ENCODE measurements at regions not wholly inside any gene's neighbourhood (a gene's known extent, or its start where the extent isn't known, plus 50 kb on each side); places are given as distances from the start of the nearest gene placed in this dataset.
"Not testable (repeated sequence)": the region's sequence is repeated elsewhere in the genome, so short reads cannot be mapped to it uniquely, and the experiment has no call there.

DNA sequence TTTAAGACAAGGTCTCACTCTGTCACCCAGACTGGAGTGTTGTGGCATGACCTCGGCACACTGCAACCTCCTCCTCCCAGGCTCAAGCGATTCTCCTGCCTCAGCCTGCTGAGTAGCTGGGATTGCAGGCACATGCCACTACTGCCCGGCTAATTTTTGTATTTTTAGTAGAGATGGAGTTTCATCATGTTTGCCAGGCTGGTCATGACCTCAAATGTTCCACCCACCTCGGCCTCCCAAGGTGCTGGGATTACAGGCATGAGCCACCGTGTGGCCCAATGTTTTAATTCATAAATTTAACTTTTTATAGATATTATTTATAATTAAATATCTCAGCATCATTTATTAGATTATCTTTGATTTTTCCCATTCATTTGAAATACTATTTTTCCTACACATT, 658.0 kb upstream of the NRG3 start:
- Histone ChIP-seq H3K4me3 (no peak overlapping the region), H3K36me3 (no peaks in the 10 kb centered on the region), H3K4me1 (no peaks in the 10 kb centered on the region), H3K9me3 (no peaks in the 10 kb centered on the region), H3K27me3 (no peaks in the 10 kb centered on the region), H3K27ac (replicated peaks in 1 of 4) (no peak overlapping the region)
- 83% methylated on average over 5 of the region's 5 CpGs for WGBS
- intact Hi-C loops (cut with DNase I) = no loop called here
- DNase-seq (ENCODE audit: extremely low spot score) = no peak
- TF ChIP-seq CTCF (IDR thresholded peaks at IDR 0.05) = no peak
- TF ChIP-seq POLR2AphosphoS5 (IDR thresholded peaks at IDR 0.05) = no peak
- TF ChIP-seq EP300 (IDR thresholded peaks at IDR 0.05) = no peak
- no peak for TF ChIP-seq POLR2A (IDR thresholded peaks at IDR 0.05; ENCODE audit: low read depth)

DNA sequence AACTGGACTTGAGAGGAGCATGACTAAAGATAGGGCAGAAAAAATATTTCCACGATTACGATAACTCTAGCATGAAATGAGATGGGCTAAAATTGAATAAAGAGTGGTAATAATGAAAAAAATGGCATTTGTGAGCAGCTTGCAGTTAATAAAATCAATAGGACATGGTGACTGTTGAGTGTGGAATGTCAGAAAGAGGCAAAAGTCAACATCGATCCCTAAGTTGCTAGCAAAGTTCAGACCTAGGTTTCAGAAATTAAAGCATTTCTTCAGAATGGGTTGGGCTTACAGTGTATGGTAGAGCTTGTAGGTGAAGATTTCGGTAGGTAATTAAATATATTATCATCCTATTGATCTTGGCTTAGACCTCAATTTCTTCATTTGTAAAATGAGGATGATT, 656.7 kb upstream of the NRG3 start:
- 88% methylated on average over 4 of the region's 4 CpGs for WGBS

GRCh38 chr10:81219758-81220157, 655.2 kb upstream of the NRG3 start:
- intact Hi-C loops (cut with DNase I) = no loop called here
- WGBS = 59% methylated on average over 1 of the region's 1 CpG
- Histone ChIP-seq H3K9me3 (no peaks in the 10 kb centered on the region), H3K27ac (replicated peaks in 1 of 4) (no peak overlapping the region), H3K4me1 (no peaks in the 10 kb centered on the region), H3K27me3 (no peaks in the 10 kb centered on the region), H3K36me3 (no peaks in the 10 kb centered on the region), H3K4me3 (no peak overlapping the region)
- DNase-seq (ENCODE audit: extremely low spot score) = no peak
- TF ChIP-seq POLR2A (IDR thresholded peaks at IDR 0.05; ENCODE audit: low read depth) = no peak
- no peak for TF ChIP-seq CTCF (IDR thresholded peaks at IDR 0.05)
- TF ChIP-seq POLR2AphosphoS5 (IDR thresholded peaks at IDR 0.05) = no peak
- TF ChIP-seq EP300 (IDR thresholded peaks at IDR 0.05) = no peak

More for the DNA sequence above, 656.7 kb upstream of the NRG3 start:
- Histone ChIP-seq H3K36me3 (no peaks in the 10 kb centered on the region), H3K4me1 (no peaks in the 10 kb centered on the region), H3K27ac (replicated peaks in 1 of 4) (no peak overlapping the region), H3K4me3 (no peak overlapping the region), H3K9me3 (no peaks in the 10 kb centered on the region), H3K27me3 (no peaks in the 10 kb centered on the region)
- no peak for DNase-seq (ENCODE audit: extremely low spot score)
- intact Hi-C loops (cut with DNase I) = no loop called here
- no peak for TF ChIP-seq POLR2A (IDR thresholded peaks at IDR 0.05; ENCODE audit: low read depth)
- no peak for TF ChIP-seq POLR2AphosphoS5 (IDR thresholded peaks at IDR 0.05)
- no peak for TF ChIP-seq EP300 (IDR thresholded peaks at IDR 0.05)
- no peak for TF ChIP-seq CTCF (IDR thresholded peaks at IDR 0.05)

GRCh38 chr10:81248886-81249285, 626.1 kb upstream of the NRG3 start:
- no peaks in the 10 kb centered on the region for H3K9me3 ChIP-seq
- no peak overlapping the region for H3K27ac ChIP-seq (replicated peaks in 1 of 4)
- H3K4me3 ChIP-seq = no peak overlapping the region
- H3K36me3 ChIP-seq = no peaks in the 10 kb centered on the region
- TF ChIP-seq CTCF (IDR thresholded peaks at IDR 0.05) (no peak), POLR2A (IDR thresholded peaks at IDR 0.05; ENCODE audit: low read depth) (no peak), EP300 (IDR thresholded peaks at IDR 0.05) (no peak), POLR2AphosphoS5 (IDR thresholded peaks at IDR 0.05) (no peak)
- DNase-seq (ENCODE audit: extremely low spot score) = no peak
- H3K27me3 ChIP-seq = no peaks in the 10 kb centered on the region
- 53% methylated on average over 3 of the region's 3 CpGs for WGBS
- H3K4me1 ChIP-seq = no peaks in the 10 kb centered on the region
- intact Hi-C loops (cut with DNase I) = no loop called here

- Histone ChIP-seq H3K36me3 (no peaks in the 10 kb centered on the region), H3K27me3 (no peaks in the 10 kb centered on the region), H3K27ac (replicated peaks in 1 of 4) (no peak overlapping the region), H3K4me1 (no peaks in the 10 kb centered on the region), H3K9me3 (no peaks in the 10 kb centered on the region), H3K4me3 (no peak overlapping the region)
- intact Hi-C loops (cut with DNase I) = no loop called here
- 66% methylated on average over 4 of the region's 4 CpGs for WGBS
- TF ChIP-seq EP300 (IDR thresholded peaks at IDR 0.05) (no peak), POLR2AphosphoS5 (IDR thresholded peaks at IDR 0.05) (no peak), POLR2A (IDR thresholded peaks at IDR 0.05; ENCODE audit: low read depth) (no peak), CTCF (IDR thresholded peaks at IDR 0.05) (no peak)
- DNase-seq (ENCODE audit: extremely low spot score) = no peak
These were observed 623.4 kb upstream of the NRG3 start for GRCh38 chr10:81251457-81252115.

DNA sequence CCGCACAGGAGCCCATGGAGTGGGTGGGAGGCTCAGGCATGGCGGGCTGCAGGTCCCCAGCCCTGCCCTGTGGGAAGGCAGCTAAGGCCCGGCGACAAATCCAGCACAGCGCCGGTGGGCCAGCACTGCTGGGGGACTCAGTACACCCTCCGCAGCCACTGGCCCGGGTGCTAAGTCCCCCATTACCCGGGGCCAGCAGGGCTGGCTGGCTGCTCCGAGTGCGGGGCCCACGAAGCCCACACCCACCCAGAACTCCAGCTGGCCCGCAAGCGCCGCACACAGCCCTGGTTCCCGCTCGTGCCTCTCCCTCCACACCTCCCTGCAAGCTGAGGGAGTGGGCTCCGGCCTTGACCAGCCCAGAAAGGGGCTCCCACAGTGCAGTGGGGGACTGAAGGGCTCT, 610.0 kb upstream of the NRG3 start:
- H3K4me1 ChIP-seq; H3K4me3 ChIP-seq; H3K27me3 ChIP-seq; intact Hi-C loops (cut with DNase I); DNase-seq (ENCODE audit: extremely low spot score); H3K9me3 ChIP-seq; H3K27ac ChIP-seq (replicated peaks in 1 of 4); H3K36me3 ChIP-seq: not testable (repeated sequence)
- 96% methylated on average over 16 of the region's 18 CpGs for WGBS

All from esophagus muscularis mucosa (tissue), 4 donors.